GM12874 (cell line): ENCODE measurements at regions not wholly inside any gene's neighbourhood (a gene's known extent, or its start where the extent isn't known, plus 50 kb on each side); places are given as distances from the start of the nearest gene placed in this dataset.

Experiments
- TF ChIP-seq, protein P1 (sequence below): IDR thresholded peaks from 2 replicates; pipeline ENCODE4 v1.5.1; 2011; ENCODE audit warnings: low read depth, mild to moderate bottlenecking, control low read depth, low read length, moderate library complexity; ENCODE audit not compliant: insufficient read depth

GRCh38 chr14:25110106-25110505, 60.2 kb upstream of the STXBP6 start:
- TF ChIP-seq, protein P1, sequence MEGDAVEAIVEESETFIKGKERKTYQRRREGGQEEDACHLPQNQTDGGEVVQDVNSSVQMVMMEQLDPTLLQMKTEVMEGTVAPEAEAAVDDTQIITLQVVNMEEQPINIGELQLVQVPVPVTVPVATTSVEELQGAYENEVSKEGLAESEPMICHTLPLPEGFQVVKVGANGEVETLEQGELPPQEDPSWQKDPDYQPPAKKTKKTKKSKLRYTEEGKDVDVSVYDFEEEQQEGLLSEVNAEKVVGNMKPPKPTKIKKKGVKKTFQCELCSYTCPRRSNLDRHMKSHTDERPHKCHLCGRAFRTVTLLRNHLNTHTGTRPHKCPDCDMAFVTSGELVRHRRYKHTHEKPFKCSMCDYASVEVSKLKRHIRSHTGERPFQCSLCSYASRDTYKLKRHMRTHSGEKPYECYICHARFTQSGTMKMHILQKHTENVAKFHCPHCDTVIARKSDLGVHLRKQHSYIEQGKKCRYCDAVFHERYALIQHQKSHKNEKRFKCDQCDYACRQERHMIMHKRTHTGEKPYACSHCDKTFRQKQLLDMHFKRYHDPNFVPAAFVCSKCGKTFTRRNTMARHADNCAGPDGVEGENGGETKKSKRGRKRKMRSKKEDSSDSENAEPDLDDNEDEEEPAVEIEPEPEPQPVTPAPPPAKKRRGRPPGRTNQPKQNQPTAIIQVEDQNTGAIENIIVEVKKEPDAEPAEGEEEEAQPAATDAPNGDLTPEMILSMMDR: no peak

DNA sequence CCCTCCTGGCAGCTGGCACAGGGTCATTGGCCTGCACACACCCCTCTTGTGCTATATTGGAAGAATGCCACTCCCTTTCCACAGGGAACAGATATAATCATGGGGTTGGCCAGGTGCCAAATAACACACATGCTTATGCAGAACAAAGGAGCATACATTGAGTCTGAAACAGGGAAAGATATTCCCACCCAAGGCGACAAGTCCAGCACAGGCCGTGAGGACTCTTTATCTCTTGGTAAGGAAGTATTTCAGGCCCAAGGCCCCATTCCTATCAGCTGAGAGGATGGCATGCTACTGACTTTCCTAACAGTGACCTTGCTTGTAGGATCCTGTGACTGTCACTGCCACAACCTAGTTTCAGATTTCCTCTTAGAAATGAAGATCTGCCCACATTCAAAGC, 59.0 kb upstream of the STXBP6 start:
- TF ChIP-seq, protein P1: no peak

DNA sequence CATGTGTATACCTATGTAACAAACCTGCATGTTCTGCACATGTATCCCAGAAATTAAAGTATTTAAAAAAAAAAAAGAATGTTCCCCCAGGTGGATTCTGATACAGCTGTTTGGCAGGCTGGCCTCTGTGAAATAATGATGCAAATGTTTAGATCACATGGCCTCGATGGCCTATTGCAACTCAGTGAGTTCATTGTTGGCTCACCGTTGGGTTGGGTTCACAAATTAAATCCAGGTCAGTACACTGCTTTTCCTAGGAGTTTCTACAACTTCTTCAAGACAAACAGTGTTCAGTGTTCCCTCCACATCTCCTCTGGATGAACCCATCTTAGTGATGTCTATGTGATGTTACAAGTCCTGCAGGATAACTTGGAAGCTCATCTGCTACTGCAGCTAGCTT, 58.3 kb upstream of the STXBP6 start:
- TF ChIP-seq, protein P1: no peak

DNA sequence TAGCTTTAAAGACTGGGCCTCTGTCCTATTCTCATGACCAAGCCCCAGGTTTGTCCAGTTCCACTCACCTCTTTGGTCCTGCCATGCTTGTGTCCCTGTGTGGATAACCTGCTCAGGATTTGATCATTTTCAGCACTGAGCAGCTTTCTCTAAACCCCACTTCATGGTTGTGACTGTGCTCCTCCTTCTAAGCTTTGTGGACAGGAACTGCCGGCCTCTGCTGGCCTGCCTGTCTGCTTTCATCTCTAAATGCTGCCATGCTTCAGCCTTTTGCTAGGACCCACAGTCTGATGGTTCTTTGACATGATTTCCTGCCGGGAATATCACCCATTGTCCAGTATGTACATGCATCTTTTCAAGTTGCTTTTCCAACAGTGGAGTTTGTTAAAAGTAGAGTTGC, 53.9 kb upstream of the STXBP6 start:
- TF ChIP-seq, protein P1: no peak

GRCh38 chr14:25103271-25103670, 53.3 kb upstream of the STXBP6 start:
- TF ChIP-seq, protein P1: no peak

DNA sequence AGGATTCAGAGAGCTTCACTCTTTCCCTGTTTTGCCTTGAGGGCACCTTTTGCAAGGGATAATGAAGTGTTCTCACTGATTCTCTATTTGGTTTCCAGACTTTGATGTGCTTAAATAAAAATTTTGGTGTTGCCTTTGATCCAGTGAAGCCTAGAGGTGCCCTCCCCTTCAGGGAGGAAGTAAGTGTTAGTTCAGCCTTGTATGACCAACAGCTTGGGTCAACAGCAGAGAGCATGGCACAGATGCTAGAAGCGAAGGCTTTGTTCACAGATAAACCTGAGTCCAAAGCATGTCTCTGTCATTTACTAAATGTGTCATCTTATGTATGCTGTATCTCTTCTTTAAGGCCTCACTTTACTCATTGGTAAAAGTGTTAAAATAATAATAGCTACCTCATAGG, 52.8 kb upstream of the STXBP6 start:
- TF ChIP-seq, protein P1: no peak

- TF ChIP-seq, protein P1: no peak
Measured at GRCh38 chr14:25101276-25101675, 51.3 kb upstream of the STXBP6 start.
